ENCODE measurements at regions not wholly inside any gene's neighbourhood (a gene's known extent, or its start where the extent isn't known, plus 50 kb on each side); places are given as distances from the start of the nearest gene placed in this dataset.

GRCh38 chr18:1797235-1797634 lies 774.1 kb downstream of the METTL4 start:
- no peak for TF ChIP-seq FOXM1 (IDR thresholded peaks at IDR 0.05; ENCODE audit: borderline replicate concordance)
- TF ChIP-seq FOXA1 (IDR thresholded peaks at IDR 0.05): no peak
- no peak for TF ChIP-seq ARNT (IDR thresholded peaks at IDR 0.05)
- no peak for TF ChIP-seq ZNF384 (IDR thresholded peaks at IDR 0.05)
- TF ChIP-seq PKNOX1 (IDR thresholded peaks at IDR 0.05): no peak
- TF ChIP-seq ELF4 (IDR thresholded peaks at IDR 0.05): no peak
- no peak for TF ChIP-seq SP1 (IDR thresholded peaks at IDR 0.05)
- TF ChIP-seq LEF1 (IDR thresholded peaks at IDR 0.05; ENCODE audit: borderline replicate concordance): no peak

All from HEK293T (cell line).